SU-DHL-6 (cell line): ENCODE measurements at regions not wholly inside any gene's neighbourhood (a gene's known extent, or its start where the extent isn't known, plus 50 kb on each side); places are given as distances from the start of the nearest gene placed in this dataset.

Experiments used
- H2AFZ ChIP-seq: fragments of 200-600 bp; sonication (generic); 2 replicates; pipeline ENCODE4 v1.6.1; 2014; ENCODE audit warnings: low read depth, mild to moderate bottlenecking, moderate library complexity, mixed read lengths, antibody characterized with exemption, low read length; ENCODE audit not compliant: severe bottlenecking
- H3F3A ChIP-seq: fragments of 200-600 bp; shearing (Covaris generic); 2 replicates; pipeline ENCODE4 v1.6.0; 2016; ENCODE audit warnings: antibody characterized with exemption, mild to moderate bottlenecking; ENCODE audit not compliant: insufficient read depth
- H3K27ac ChIP-seq: fragments of 200-600 bp; sonication (generic); 2 replicates; pipeline ENCODE4 v1.5.1; 2016; ENCODE audit warnings: low read depth, mild to moderate bottlenecking, low read length, moderate library complexity, mixed read lengths
- H3K27me3 ChIP-seq: fragments of 200-600 bp; sonication (generic), shearing (Covaris generic); 2 replicates; pipeline ENCODE4 v1.6.0; 2014; ENCODE audit warnings: mild to moderate bottlenecking, low read length
- H3K36me3 ChIP-seq: fragments of 200-600 bp; sonication (generic); 2 replicates; pipeline ENCODE4 v1.6.1; 2014; ENCODE audit warnings: mild to moderate bottlenecking, low read length, mixed read lengths
- H3K4me2 ChIP-seq: fragments of 300-600, 200-600 bp; shearing (Covaris generic), sonication (generic); 2 replicates; pipeline ENCODE4 v1.6.0; 2014; ENCODE audit warnings: low read length, low read depth, mild to moderate bottlenecking; ENCODE audit not compliant: poor library complexity, severe bottlenecking
- H3K4me3 ChIP-seq: fragments of 200-600 bp; sonication (generic); 2 replicates; pipeline ENCODE4 v1.5.1; 2014; ENCODE audit warnings: antibody characterized with exemption, low read length, mild to moderate bottlenecking, mixed read lengths; ENCODE audit not compliant: insufficient read depth, poor library complexity, severe bottlenecking
- H3K79me2 ChIP-seq: fragments of 200-600 bp; sonication (generic); 2 replicates; pipeline ENCODE4 v1.6.1; 2014; ENCODE audit warnings: mild to moderate bottlenecking, low read length, moderate library complexity; ENCODE audit not compliant: insufficient read depth
- H3K9ac ChIP-seq: fragments of 200-600 bp; sonication (generic); 2 replicates; pipeline ENCODE4 v1.7.0; 2014; ENCODE audit warnings: mild to moderate bottlenecking, low read length
- H3K9me2 ChIP-seq: fragments of 200-600 bp; sonication (generic); replicated peaks from 2 replicates; pipeline ENCODE4 v1.6.1; 2014; ENCODE audit warnings: low read length; ENCODE audit not compliant: insufficient read depth
- H3K9me3 ChIP-seq: fragments of 200-600 bp; sonication (generic); 2 replicates; pipeline ENCODE4 v1.6.1; 2014; ENCODE audit warnings: low read length, mixed read lengths; ENCODE audit not compliant: insufficient read depth
- H4K20me1 ChIP-seq: fragments of 200-600 bp; sonication (generic); 2 replicates; pipeline ENCODE4 v1.6.1; 2014; ENCODE audit warnings: low read depth, mild to moderate bottlenecking, antibody characterized with exemption, low read length, moderate library complexity, mixed read lengths
- EZH2phosphoT487 ChIP-seq: fragments of 200-600 bp; sonication (generic), shearing (Covaris generic); conservative IDR thresholded peaks from 2 replicates; pipeline ENCODE4 v1.6.1; 2018; ENCODE audit warnings: mild to moderate bottlenecking, antibody characterized with exemption, low read length, moderate library complexity, mixed read lengths
- TF ChIP-seq, protein P1 (sequence below): fragments of 200-600 bp; sonication (generic); IDR thresholded peaks from one replicate; pipeline ENCODE4 v1.5.1; 2017; ENCODE audit warnings: antibody characterized with exemption, mild to moderate bottlenecking, low read length, moderate library complexity; ENCODE audit not compliant: insufficient read depth, poor library complexity, severe bottlenecking

DNA sequence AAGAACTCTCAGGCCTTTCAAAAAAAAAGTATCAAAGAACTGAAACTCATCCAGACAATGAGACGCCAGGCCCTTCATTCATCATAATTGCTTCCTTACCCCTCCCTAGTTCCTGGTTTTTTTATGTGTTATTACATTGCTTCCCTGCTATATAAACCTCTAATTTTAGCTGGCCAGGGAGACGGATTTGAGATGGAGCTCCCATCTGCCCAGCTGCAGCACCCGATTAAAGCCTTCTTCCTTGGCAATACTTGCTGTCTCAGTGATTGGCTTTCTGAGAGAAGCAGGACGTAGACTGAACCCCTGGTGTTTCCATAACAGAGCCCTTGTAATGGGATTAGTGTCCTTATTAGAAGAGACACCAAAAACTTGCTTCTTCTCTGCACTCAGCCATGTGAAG lies 62.4 kb downstream of the BARX1 start:
- Histone ChIP-seq H3K9me2 (no peaks in the 10 kb centered on the region), H2AFZ (no peak overlapping the region), H3K9me3 (peaks cover 12% of the 10 kb centered on the region; the same call in 1 of the 2 replicates), H3K4me2 (no peak overlapping the region), H3K9ac (no peak overlapping the region), H4K20me1 (no peaks in the 10 kb centered on the region), H3F3A (no peaks in the 10 kb centered on the region), H3K4me3 (no peak overlapping the region), H3K27ac (no peak overlapping the region), H3K36me3 (no peaks in the 10 kb centered on the region), H3K27me3 (no peaks in the 10 kb centered on the region), H3K79me2 (no peaks in the 10 kb centered on the region)
- TF ChIP-seq, protein P1, sequence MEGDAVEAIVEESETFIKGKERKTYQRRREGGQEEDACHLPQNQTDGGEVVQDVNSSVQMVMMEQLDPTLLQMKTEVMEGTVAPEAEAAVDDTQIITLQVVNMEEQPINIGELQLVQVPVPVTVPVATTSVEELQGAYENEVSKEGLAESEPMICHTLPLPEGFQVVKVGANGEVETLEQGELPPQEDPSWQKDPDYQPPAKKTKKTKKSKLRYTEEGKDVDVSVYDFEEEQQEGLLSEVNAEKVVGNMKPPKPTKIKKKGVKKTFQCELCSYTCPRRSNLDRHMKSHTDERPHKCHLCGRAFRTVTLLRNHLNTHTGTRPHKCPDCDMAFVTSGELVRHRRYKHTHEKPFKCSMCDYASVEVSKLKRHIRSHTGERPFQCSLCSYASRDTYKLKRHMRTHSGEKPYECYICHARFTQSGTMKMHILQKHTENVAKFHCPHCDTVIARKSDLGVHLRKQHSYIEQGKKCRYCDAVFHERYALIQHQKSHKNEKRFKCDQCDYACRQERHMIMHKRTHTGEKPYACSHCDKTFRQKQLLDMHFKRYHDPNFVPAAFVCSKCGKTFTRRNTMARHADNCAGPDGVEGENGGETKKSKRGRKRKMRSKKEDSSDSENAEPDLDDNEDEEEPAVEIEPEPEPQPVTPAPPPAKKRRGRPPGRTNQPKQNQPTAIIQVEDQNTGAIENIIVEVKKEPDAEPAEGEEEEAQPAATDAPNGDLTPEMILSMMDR = no peak
- no peak for TF ChIP-seq EZH2phosphoT487

DNA sequence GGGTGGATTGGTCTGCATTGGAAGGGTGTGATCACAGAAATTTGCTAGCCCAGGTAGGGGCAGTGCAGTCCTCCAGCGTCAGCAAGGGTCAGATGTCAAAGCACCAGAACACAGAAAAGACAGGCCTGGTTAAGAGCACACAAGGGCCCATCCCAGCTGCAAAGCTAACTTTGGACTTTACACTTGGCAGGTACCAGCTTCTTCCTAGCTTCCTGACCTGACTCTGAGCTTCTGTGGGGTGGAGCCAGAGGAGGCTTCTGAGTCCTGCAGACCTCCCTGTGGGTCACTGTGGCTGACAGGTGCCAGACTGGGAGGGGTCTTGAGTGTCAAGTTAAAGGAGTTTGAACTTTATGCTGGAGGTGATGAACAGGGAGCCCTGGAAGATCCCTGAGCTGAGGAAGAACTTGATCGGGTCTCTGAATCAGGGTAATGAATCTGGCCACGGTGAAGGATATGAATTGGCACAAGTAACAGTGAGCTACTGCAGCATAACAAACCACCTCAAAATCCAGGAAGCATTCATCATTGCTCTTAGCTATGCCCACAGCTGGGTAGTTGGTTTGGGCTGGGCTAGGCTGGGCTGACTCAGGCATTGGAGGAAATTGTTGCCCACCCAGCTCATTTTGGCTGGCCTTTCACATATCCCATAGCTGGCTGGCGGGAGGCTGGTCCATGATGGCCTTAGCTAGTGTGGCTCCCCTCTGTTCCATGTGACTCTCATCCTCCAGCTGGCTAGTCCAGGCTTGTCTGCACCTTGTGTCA lies 63.4 kb downstream of the BARX1 start:
- H3K9ac ChIP-seq = no peak overlapping the region
- no peak overlapping the region for H3K27ac ChIP-seq
- no peaks in the 10 kb centered on the region for H3F3A ChIP-seq
- H3K36me3 ChIP-seq = no peaks in the 10 kb centered on the region
- no peaks in the 10 kb centered on the region for H4K20me1 ChIP-seq
- H2AFZ ChIP-seq = no peak overlapping the region
- no peak overlapping the region for H3K4me2 ChIP-seq
- peaks cover 12% of the 10 kb centered on the region; the same call in 1 of the 2 replicates for H3K9me3 ChIP-seq
- no peak for TF ChIP-seq EZH2phosphoT487
- TF ChIP-seq, protein P1 = no peak
- H3K79me2 ChIP-seq = no peaks in the 10 kb centered on the region
- no peak overlapping the region for H3K4me3 ChIP-seq
- H3K9me2 ChIP-seq = no peaks in the 10 kb centered on the region
- no peaks in the 10 kb centered on the region for H3K27me3 ChIP-seq

- Histone ChIP-seq H3K9me2 (no peaks in the 10 kb centered on the region), H2AFZ (no peak overlapping the region), H3K27me3 (no peaks in the 10 kb centered on the region), H3K36me3 (no peaks in the 10 kb centered on the region), H3K4me3 (no peak overlapping the region), H3F3A (no peaks in the 10 kb centered on the region), H3K9ac (no peak overlapping the region), H3K9me3 (peaks cover 12% of the 10 kb centered on the region; the same call in 1 of the 2 replicates), H3K4me2 (no peak overlapping the region), H4K20me1 (no peaks in the 10 kb centered on the region), H3K79me2 (no peaks in the 10 kb centered on the region), H3K27ac (no peak overlapping the region)
- TF ChIP-seq, protein P1 = no peak
- no peak for TF ChIP-seq EZH2phosphoT487
These were observed 64.1 kb downstream of the BARX1 start for GRCh38 chr9:93891050-93891449.
